ENCODE measurements at regions not wholly inside any gene's neighbourhood (a gene's known extent, or its start where the extent isn't known, plus 50 kb on each side); places are given as distances from the start of the nearest gene placed in this dataset.

DNA sequence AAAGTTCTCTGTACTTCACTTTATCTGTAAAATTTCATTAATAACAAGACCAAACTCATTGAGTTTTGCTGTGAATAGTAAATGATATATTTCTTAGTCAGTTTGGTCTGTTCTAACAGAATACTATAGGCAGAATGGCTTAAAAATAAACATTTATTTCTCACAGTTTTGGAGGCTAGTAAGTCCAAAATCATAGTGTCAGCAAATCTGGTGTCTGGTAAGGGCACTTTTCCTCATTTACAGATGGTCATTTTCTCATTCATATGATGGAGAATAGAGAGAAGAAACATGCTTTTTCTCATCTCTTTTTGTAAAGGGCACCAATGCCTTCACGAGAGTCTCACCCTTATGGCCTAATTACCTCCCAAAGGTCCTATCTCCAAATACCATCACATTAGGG lies 415.1 kb downstream of the FAM133A start:
- no peak for DNase-seq (ENCODE audit: low read depth)
- TF ChIP-seq, protein P1, sequence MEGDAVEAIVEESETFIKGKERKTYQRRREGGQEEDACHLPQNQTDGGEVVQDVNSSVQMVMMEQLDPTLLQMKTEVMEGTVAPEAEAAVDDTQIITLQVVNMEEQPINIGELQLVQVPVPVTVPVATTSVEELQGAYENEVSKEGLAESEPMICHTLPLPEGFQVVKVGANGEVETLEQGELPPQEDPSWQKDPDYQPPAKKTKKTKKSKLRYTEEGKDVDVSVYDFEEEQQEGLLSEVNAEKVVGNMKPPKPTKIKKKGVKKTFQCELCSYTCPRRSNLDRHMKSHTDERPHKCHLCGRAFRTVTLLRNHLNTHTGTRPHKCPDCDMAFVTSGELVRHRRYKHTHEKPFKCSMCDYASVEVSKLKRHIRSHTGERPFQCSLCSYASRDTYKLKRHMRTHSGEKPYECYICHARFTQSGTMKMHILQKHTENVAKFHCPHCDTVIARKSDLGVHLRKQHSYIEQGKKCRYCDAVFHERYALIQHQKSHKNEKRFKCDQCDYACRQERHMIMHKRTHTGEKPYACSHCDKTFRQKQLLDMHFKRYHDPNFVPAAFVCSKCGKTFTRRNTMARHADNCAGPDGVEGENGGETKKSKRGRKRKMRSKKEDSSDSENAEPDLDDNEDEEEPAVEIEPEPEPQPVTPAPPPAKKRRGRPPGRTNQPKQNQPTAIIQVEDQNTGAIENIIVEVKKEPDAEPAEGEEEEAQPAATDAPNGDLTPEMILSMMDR (IDR thresholded peaks at IDR 0.05; ENCODE audit: insufficient read depth, low read length): no peak
- no peak overlapping the region for H3K4me3 ChIP-seq (ENCODE audit: low read depth, low read length)

DNA sequence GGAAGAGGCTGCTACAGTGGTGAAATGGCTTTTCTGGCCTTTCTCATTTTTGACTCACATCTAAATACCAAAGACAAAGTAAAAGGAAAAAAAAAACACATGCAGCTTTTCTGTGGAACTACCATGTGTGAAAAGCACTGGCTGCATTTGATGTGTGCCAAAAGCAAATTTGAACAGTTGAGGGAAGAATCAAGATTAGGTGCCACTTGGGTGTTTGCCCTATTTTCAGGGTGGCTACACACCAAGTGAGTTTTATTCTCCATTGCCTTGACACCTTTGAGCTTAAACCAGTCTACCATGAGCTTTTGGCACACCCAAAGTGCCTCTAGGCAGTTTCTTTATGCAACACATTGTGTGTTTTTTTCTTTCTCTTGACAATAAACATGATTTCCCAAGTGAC lies 423.9 kb downstream of the FAM133A start:
- TF ChIP-seq, protein P1 (IDR thresholded peaks at IDR 0.05; ENCODE audit: insufficient read depth, low read length): no peak
- DNase-seq (ENCODE audit: low read depth): no peak

DNA sequence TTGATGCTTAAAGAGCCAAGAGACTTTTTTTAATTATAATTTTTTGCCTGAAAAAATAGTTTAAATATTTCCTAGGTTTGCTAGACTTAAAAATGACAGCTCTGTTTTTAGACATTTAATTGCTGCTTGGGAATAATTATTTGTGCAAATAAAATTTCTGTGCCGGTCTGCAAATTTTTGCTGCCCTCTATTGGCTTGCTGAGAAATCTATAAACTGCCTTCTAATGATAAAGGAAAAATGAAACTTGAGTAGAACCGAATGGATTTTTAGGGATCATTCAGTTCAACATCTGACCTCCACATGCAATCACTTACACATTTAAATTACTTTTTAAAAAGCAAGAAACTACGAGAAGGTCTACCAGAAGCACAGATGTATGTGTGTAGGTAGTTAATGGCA lies 434.0 kb downstream of the FAM133A start:
- TF ChIP-seq, protein P1 (IDR thresholded peaks at IDR 0.05; ENCODE audit: insufficient read depth, low read length): peak; percentile 6
- no peak for DNase-seq (ENCODE audit: low read depth)

More for the DNA sequence above, 423.9 kb downstream of the FAM133A start:
- no peak overlapping the region for H3K4me3 ChIP-seq (ENCODE audit: low read depth, low read length)

DNA sequence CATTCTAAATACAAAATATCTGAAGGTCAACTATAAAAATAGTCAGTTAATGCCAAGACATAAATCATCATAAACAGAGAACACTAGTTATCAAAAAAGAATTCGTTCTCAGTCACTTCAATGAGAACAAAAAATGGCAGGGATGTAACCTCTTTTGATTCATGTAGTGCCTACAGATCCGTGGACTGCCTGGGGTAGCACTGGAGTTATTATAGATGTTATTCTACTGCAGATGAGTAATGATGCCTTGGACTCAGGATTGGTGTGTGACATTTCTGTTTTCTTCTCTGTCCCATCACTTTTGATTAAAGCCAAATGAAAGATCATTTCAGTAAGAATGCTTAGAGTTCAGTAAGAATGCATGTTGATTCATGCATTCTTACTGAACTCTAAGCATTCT lies 440.4 kb downstream of the FAM133A start:
- TF ChIP-seq, protein P1 (IDR thresholded peaks at IDR 0.05; ENCODE audit: insufficient read depth, low read length): no peak
- no peak for DNase-seq (ENCODE audit: low read depth)
- H3K4me3 ChIP-seq (ENCODE audit: low read depth, low read length): no peak overlapping the region

More for the DNA sequence above, 434.0 kb downstream of the FAM133A start:
- H3K4me3 ChIP-seq (ENCODE audit: low read depth, low read length): no peak overlapping the region

DNA sequence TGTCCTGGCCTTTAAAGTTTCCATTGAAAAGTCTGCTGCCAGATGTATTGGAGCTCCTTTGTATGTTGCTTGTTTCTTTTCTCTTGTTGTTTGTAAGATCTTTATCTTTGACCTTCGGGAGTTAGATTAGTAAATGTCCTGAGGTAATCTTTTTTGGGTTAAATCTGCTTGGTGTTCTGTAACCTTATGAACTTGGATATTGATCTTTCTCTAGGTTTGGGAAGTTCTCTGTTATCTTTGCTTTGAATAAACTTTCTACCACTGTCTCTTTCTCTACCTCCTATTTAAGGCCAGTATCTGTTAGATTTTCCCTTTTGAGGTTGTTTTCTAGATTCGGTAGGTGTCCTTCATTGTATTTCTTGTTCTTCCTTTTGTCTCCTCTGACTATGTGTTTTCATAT lies 447.8 kb downstream of the FAM133A start:
- no peak overlapping the region for H3K4me3 ChIP-seq (ENCODE audit: low read depth, low read length)
- no peak for DNase-seq (ENCODE audit: low read depth)
- TF ChIP-seq, protein P1 (IDR thresholded peaks at IDR 0.05; ENCODE audit: insufficient read depth, low read length): no peak

DNA sequence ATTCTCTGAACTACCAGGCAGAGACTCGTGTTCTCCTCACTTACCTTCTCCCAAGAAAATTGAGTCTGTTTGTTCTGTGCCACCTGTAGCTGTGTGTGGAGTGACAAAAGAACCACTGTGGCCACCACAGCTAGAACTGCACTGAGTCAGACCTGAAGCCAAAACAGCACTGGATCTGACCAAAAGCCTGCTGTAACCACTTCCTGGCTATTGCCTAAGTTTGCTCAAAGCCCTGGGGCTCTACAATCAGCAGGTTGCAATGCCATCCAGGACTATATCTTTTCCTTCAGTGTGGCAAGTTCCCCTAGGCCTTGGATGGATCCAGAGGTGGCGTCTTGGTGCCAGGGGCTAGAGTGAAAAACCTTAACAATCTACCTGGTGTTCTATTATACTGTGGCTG lies 449.1 kb downstream of the FAM133A start:
- no peak for DNase-seq (ENCODE audit: low read depth)
- no peak overlapping the region for H3K4me3 ChIP-seq (ENCODE audit: low read depth, low read length)
- TF ChIP-seq, protein P1 (IDR thresholded peaks at IDR 0.05; ENCODE audit: insufficient read depth, low read length): no peak

DNA sequence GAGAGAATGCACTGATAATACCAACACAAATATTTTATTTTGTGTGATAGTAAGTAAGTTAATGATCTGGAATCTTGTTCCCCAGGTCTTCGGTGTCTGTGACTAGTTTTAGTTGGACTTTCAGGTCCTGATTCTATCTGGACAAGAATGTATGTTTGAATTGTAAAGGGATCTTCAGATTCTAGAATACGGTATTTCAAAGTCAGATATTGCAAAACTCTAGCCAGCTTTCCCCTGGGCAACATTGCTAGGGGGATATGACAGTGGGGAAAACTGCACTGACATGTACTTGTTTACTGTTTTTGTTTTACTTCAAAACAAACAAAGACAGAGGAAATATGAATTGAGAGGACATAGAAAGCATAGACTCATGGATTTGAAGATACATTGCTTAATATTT lies 489.0 kb downstream of the FAM133A start:
- H3K4me3 ChIP-seq (ENCODE audit: low read depth, low read length): no peak overlapping the region
- TF ChIP-seq, protein P1 (IDR thresholded peaks at IDR 0.05; ENCODE audit: insufficient read depth, low read length): no peak
- DNase-seq (ENCODE audit: low read depth): no peak

All from fibroblast of the aortic adventitia (primary cell).